HG03066 (cell line): ENCODE measurements at regions not wholly inside any gene's neighbourhood (a gene's known extent, or its start where the extent isn't known, plus 50 kb on each side); places are given as distances from the start of the nearest gene placed in this dataset.
"Not testable (repeated sequence)": the region's sequence is repeated elsewhere in the genome, so short reads cannot be mapped to it uniquely, and the experiment has no call there.

ENCODE experiments used
- ATAC-seq: cut with Tn5 transposase; IDR thresholded peaks from one replicate; pipeline ENCODE4 v1.9.1; 2021; ENCODE audit warnings: low read depth; ENCODE audit not compliant: unreplicated experiment

DNA sequence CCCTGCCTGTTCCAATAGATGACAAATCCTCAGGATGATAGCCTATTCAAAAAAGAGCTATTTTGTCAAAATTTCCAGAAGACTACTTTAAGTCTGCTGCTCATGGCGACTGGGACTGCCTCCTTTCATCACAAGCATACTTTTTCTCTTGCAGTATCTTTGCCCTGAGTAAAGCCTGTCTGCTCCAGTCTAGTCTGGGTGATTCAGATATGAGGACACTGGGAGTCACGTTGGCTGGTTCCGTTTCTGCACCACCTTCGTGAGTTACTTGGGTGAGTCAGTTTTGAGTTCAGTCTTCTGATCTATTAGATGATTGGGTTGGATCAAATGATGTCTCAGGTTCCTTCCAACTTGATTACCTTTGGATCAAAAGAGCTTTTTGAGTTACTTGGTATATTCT lies 301.3 kb upstream of the STXBP6 start:
- no peak for ATAC-seq

DNA sequence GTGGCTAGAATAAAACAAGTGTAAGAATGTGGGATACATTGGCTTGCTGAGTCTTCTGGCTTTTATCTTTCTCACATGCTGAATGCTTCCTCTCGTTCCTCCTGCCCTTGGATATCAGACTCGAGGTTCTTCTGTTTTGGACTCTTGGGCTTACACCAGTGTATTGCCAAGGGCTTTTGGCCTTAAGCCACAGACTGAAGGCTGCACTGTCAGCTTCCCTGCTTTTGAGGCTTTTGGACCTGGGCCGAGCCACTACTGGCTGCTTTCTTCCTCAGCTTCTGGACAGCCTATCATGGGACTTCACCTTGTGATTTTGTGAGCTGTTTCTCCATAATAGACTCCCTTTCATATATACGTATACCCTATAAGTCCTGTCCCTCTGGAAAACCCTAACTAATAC lies 300.9 kb upstream of the STXBP6 start:
- ATAC-seq: no peak

DNA sequence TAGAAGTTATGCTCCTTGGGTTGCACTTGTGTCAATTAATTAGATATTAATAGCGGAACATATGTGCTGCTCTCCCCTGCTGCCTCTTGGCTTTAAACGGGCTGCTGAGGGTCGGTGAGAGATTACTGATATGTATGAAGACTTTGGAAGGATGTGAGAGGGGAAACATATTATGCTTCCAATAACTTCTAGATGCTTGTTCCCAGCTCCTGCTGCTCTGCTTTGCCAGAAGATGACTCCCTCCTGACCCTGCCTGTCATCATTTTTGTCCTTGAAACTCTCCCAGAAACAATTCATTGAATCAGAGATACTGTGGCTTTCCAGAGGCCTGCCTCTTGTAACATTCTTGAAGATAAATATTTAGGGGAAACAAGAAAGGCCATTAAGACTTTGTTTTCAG lies 300.1 kb upstream of the STXBP6 start:
- ATAC-seq: no peak

DNA sequence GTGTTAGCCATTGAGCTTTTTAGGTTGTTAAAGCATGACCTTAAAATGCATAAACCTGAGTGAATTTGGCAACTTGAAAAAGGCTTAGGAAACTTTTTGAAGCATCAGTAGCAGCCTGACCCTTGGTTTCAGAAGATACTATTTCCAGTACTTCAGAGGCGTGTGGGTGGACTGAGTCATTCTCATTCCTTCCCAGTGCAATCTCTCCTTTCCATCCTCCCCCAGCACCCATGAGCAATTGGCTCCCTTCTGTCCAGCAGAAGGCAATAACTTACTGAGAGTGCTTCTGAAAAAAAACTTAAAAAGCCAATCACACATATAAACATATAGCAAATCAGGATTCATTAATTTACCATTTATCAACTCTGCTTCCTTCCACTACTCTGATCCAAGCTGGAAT lies 299.3 kb upstream of the STXBP6 start:
- no peak for ATAC-seq

DNA sequence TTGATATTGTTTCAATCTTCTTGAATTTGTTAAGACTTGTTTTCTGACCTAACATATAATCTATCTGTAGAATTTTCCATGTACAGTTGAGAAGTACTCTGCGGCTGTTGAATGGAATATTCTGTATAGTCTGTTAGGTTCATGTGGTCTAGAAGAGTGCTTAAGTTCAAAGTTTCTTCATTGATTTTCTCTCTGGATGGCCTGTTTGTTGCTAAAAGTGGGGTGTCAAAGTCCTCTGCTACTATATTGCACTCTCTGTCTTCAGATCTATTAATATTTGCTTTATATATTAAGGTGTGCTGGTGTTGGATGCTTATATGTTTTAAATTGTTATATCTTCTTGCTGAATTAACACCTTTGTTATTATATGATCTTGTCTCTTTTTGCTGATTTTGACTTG lies 290.9 kb upstream of the STXBP6 start:
- no peak for ATAC-seq

DNA sequence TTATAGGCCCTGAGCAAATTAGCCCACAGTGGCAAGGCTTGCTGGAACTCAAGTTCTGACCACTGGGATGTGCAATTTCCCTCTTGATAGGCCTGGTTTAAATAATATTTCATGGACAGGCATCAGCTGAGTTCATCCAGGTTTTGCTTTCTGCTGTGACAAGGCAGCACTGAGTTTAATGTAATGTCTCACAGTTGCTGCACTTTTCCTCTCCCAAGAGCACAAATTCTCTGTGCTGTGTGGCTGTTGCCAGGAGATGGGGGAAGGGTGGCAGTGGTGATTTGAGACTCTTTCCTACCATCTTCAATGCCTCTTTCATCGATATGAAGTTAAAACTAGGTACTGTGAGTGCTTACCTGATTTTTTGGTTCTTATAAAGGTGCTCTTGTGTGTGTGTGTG lies 272.8 kb upstream of the STXBP6 start:
- ATAC-seq: no peak

DNA sequence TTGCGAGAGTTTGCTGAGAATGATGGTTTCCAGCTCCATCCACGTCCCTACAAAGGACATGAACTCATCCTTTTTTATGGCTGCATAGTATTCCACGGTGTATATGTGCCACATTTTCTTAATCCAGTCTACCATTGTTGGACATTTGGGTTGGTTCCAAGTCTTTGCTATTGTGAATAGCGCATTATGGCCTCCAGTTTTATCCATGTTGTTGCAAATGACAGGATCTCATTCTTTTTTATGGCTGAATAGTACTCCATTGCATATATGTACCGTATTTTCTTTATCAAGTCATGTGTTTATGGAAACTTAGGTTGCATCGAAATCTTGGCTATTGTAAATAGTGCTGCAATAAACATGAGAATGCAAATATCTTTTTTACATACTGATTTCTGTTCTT lies 266.1 kb upstream of the STXBP6 start:
- ATAC-seq: not testable (repeated sequence)

DNA sequence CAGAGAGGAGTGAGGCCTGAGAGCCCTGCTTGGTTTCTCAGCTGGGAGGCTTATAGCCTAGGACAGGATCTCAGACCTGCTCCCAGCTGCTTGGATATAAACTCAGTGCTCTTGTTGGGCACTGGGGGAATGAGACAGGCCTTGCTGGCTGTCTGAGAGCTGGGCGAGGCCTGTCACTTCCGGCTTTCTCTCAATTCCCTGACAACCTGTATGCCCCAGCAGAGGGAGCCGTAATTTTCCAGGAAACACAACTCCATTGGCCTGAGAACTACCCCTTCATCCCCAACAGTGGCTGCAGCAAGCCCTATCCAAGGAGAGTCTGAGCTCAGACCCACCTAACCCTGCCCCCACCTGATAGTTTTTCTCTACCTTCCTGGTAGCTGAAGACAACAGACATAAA lies 258.3 kb upstream of the STXBP6 start:
- ATAC-seq: no peak

DNA sequence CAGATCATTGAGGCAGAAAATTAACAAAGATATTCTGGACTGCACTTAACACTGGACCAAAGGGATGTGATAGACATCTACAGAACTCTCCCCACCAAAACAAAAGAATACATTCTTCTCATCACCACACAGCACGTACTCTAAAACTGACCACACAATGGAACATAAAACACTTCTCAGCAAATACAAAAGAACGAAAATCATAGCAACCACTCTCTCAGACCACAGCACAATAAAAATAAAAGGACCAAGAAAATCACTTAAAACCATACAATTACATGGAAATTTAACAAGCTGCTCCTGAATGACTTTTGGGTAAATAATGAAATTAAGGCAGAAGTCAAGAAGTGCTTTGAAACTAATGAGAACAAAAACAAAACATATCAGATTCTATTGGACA lies 254.0 kb upstream of the STXBP6 start:
- no peak for ATAC-seq

DNA sequence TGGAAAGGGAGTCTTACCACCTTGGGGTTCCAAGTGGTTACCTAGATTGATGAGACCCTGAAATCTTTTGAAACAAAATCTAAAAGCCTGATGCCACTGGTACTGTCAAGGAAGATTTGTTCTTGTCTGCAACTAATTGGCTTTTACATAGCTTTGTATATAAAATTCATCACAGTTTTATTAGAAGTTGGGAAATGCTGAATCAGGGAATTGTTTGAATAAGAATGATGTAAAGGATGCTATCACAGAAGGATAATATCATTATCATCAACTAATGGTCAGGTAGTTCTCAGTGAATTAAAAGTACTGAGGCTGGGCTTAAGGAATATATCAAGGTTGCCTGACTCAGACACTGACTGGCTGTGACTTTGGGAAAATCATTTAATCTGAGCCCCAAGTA lies 248.3 kb upstream of the STXBP6 start:
- ATAC-seq: no peak

DNA sequence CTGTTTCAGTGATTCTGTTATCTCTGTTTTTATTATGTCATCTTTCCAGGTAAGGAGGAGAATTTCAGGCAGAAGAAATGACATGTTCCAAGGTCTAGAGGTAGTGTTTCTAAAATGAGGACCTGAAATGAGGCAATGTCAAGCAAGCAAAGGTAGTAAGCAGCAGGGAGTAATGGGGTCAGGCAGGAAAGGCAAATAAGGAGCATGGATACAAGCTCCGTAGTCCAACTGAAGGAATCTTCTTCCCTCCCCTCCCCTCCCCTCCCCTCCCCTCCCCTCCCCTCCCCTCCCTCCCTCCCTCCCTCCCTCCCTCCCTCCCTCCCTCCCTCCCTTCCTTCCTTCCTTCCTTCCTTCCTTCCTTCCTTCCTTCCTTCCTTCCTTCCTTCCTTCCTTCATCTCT lies 240.2 kb upstream of the STXBP6 start:
- ATAC-seq: not testable (repeated sequence)

DNA sequence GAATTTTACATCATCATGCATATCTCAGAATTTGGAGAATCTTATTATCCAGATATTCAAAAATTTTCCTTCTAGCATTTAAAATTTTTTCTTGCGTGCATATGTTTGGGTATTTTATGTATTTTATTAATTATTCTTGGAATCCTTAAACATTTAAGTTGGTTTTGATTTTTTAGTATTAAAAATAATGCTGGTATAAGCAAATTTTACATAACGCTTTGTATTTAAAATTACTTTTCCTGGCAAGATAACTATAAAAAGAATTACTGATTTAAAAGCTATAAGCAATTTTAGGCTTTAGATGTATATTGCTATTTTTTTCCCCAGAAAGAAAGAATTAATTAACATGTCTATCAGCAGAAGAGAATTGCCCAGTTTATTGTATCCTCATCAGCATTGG lies 224.6 kb upstream of the STXBP6 start:
- ATAC-seq: no peak

DNA sequence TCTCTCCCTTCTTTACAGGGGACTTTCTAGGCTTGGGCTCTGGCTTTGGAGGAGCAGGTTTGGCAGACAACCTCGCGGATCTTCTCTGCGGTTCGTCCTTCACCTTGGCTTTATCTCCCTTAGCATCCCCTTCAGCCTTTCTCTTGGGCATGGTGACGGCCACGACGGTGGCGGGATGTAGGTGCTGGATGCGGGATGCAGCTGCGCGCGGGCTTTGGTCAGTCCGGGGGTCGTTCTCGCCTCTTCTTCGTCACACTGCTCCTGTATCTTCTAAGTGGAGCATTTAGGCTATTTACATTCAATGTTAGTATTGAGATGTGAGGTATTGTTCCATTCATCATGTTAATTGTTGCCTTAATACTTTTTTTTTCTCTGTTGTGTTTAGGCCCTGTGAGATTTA lies 217.2 kb upstream of the STXBP6 start:
- ATAC-seq: no peak

DNA sequence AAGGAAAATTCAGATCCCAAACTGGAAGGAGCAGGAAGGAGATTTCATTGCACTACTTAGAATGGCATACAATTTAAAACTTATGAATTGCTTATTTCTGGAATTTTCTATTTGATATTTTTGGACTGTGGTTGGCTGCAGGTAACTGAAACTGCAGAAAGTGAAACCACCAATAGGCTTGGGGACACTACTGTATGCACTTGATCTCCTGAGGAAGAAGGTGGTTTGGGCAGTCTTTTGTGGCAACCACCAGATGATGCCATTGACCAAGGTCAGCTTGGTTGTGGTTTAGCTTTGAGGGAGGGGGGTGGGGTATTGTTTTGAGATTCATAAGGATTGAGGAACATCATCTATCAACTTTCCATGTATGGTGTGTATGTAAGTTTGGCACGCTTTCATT lies 209.5 kb upstream of the STXBP6 start:
- no peak for ATAC-seq

DNA sequence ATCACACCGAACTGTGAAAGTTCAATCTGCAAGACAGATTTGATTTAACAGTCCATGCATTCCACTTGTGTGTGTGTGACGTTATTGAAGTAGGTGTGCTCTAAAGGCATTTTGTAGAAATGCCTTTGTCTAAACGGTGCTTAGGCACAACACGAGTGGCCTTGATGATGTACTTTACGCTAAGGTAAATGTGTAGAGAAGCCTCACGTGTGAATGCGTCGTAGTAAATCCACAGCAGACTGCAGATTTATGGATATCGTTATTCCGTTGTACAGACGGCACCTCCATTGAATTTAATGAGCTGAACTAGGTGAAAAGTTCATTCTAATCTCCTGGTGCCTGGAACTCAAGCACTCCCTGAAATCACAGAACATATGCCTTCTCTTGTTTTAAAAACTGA lies 202.8 kb upstream of the STXBP6 start:
- no peak for ATAC-seq

DNA sequence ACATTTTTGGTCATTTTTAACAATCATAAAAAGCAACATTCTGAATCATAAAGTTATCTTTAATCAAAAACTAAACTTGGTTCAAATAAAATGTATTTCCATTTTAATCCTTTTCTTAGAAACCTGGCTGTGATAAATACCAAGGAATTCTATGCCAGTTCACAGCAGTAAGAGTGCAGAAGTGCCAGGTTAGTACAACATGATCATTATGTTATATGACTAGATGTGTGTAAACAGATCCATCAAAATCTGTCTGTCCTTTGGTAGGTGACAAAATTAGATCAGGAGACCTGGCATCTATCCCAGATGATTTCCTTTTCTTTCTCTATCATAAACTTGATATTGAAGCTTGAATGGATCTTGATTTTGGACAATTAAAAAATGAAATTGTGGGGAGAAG lies 200.6 kb upstream of the STXBP6 start:
- no peak for ATAC-seq

DNA sequence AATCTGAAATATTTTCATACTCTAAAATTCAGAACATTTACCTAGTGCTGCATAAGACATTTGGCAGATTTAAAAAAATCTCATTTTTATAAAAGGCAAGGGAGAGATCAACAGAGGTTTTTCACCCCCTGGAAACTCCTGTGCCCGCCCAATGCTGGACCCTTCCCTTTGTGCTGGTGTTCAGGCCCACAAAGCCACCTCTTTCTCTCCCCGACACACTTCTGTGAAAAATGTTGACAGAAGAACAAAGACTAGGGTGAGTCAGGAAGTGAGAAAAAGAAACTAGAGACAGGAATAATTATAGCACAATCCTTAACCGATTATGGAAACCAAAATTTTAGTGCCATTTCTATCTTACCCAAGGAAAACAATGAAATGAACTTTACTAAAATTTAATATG lies 197.7 kb upstream of the STXBP6 start:
- no peak for ATAC-seq

DNA sequence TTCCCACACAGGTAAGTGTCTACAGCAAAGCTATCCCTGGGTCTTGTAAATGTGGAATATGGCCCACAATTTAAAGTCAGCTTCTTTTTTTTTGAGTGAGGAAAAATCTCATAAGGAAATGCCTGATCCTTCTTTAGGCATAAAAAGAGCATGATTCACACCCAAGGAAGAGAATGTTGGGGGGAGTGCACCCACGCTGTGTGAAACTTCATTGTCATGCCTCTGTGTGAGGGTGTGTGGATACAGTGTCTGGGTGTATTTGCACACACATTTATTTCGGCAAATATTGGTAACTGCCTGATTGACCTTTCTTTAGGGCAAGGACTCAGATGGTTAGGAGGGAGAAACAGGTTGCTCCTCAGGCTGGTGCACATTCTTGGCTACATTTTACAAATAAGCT lies 196.8 kb upstream of the STXBP6 start:
- ATAC-seq: no peak

DNA sequence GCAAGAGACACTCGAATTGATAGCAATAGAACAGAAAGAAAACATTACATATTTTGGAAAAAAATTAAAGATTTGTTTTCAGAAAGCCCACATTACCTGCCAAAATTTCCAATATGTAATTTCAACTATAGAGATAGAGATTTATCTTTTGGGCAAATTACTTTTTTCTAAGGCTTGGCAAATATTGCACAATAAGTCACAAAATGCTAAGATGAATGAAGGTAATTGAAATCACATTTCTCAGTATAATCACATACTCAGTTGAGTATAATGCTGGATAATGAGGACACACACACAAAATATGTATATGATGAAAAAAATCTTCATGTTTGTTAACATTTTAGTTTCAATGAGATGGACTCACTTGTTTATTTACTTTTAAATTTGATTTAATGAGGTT lies 189.2 kb upstream of the STXBP6 start:
- no peak for ATAC-seq

DNA sequence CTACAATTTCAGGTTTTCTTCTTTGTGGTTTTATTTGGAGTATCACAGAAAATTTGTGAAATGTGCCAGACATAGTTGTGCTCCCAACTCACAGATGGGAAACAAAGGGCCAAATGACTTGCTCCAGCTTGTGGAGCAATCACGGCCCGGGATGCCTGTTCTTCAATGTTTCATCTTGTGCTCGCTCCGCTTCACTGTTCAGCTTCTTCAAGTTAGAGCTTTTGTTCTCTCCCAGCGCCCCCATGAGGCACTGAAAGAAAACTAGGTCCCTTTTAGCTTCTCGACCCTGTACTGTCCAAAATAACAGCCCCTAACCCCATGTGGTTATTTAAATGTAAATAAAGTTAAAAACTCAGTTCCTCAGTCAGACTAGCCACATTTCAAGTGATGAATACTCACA lies 187.9 kb upstream of the STXBP6 start:
- no peak for ATAC-seq

DNA sequence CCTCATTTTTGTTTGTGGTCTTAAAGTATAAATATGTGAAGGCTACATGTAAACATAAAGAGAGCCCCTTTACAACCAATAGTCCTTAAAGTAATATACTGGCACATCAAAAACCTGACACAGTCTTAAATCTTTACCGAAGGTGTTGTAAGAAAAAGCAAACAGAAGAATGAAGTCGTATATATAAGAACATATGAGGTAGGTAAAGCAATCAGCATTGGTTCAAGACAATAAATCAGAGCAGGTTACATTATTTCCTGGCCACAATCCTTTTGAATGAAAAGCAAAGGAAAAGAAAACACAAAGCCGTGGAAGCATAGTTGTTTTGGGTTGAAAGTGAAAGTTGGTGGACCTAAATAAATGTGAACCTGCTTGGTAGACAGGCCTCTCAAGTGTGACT lies 183.7 kb upstream of the STXBP6 start:
- ATAC-seq: no peak

DNA sequence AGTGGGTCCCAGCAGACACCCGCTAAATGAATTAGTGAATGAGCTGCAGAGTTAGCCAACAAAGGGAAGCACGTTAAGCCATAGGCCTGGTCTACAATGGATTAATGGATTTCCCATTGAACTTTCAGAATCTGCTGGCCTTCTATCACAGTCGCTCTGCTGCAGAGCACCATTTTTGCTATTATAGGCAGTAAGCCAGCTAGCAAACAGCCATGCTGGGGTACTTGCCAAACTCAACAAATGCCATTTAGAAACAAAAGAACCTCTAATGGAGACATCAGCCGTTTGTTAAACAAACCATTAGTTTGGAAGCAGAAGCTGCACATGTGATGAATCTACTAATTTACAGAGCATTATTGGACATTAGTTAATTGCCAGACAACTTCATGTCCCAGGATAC lies 181.1 kb upstream of the STXBP6 start:
- ATAC-seq: no peak

DNA sequence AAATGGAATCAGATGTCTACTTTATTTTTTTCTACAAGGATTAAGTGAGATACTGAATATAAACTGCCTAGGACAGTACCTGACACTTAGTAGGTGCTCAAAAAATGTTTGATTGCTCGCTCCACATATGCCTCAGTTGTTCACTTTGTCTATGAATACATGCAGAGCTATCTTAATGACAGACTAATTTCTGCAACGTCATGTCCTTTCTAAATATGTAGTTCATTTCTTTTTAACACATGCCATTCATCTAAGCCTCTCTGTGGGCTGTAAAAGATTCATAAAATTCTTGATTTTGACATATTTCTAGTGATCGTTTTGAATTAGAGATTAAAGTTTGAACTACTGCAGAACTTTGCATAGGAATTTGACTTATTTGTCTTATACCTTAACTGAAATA lies 176.3 kb upstream of the STXBP6 start:
- ATAC-seq: no peak

DNA sequence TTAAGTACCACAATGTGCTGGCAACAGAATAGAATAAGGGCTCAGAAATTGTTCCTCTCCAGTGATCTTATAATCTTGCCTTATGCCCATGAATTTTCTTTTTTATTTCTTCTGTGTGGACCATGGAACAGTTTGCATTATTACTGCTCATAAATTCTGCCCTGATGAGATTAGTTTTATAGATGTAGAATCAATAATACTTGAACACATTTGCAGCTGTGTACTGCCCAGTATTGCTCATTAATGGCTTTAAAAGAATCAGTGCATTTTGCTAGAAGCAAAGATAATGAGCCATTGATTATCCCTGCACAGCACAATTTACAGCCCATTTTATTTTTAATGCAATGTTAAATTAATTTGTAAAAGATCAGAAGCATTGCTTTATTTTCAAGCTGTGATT lies 172.3 kb upstream of the STXBP6 start:
- ATAC-seq: no peak
